A673 (cell line): ENCODE measurements at regions not wholly inside any gene's neighbourhood (a gene's known extent, or its start where the extent isn't known, plus 50 kb on each side); places are given as distances from the start of the nearest gene placed in this dataset.

Experiments used
- CTCF ChIP-seq: fragments of 300-800, 200-600 bp; sonication (generic); conservative IDR thresholded peaks from 2 replicates; pipeline ENCODE4 v1.5.1; 2017; ENCODE audit warnings: low read depth, mild to moderate bottlenecking, antibody characterized with exemption, low read length, moderate library complexity, mixed read lengths
- EZH2 ChIP-seq: fragments of 200-600 bp; sonication (generic); IDR thresholded peaks from 2 replicates; pipeline ENCODE4 v1.6.1; 2017; ENCODE audit warnings: borderline replicate concordance, low read depth, mild to moderate bottlenecking, mixed read lengths, antibody characterized with exemption, low read length; ENCODE audit not compliant: poor library complexity, severe bottlenecking

GRCh38 chrX:39802908-39803307 lies 294.9 kb downstream of the BCOR start:
- TF ChIP-seq EZH2 (no peak), CTCF (no peak)
